ENCODE measurements at regions not wholly inside any gene's neighbourhood (a gene's known extent, or its start where the extent isn't known, plus 50 kb on each side); places are given as distances from the start of the nearest gene placed in this dataset.

GRCh38 chr1:103230061-103230460, 121.7 kb upstream of the COL11A1 start:
- TF ChIP-seq, protein P1, sequence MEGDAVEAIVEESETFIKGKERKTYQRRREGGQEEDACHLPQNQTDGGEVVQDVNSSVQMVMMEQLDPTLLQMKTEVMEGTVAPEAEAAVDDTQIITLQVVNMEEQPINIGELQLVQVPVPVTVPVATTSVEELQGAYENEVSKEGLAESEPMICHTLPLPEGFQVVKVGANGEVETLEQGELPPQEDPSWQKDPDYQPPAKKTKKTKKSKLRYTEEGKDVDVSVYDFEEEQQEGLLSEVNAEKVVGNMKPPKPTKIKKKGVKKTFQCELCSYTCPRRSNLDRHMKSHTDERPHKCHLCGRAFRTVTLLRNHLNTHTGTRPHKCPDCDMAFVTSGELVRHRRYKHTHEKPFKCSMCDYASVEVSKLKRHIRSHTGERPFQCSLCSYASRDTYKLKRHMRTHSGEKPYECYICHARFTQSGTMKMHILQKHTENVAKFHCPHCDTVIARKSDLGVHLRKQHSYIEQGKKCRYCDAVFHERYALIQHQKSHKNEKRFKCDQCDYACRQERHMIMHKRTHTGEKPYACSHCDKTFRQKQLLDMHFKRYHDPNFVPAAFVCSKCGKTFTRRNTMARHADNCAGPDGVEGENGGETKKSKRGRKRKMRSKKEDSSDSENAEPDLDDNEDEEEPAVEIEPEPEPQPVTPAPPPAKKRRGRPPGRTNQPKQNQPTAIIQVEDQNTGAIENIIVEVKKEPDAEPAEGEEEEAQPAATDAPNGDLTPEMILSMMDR (IDR thresholded peaks at IDR 0.05) = no peak
- TF ChIP-seq EP300 (IDR thresholded peaks at IDR 0.05) = no peak
- TF ChIP-seq POLR2A (IDR thresholded peaks at IDR 0.05) = no peak
- no peak for TF ChIP-seq POLR2AphosphoS5 (IDR thresholded peaks at IDR 0.05)

Measured in sigmoid colon (tissue), 4 donors.